GM21423 (cell line): ENCODE measurements at regions not wholly inside any gene's neighbourhood (a gene's known extent, or its start where the extent isn't known, plus 50 kb on each side); places are given as distances from the start of the nearest gene placed in this dataset.

Experiments used
- ATAC-seq: cut with Tn5 transposase; IDR thresholded peaks from one replicate; pipeline ENCODE4 v1.9.1; 2021; ENCODE audit warnings: mild to moderate bottlenecking, moderate library complexity; ENCODE audit not compliant: unreplicated experiment

DNA sequence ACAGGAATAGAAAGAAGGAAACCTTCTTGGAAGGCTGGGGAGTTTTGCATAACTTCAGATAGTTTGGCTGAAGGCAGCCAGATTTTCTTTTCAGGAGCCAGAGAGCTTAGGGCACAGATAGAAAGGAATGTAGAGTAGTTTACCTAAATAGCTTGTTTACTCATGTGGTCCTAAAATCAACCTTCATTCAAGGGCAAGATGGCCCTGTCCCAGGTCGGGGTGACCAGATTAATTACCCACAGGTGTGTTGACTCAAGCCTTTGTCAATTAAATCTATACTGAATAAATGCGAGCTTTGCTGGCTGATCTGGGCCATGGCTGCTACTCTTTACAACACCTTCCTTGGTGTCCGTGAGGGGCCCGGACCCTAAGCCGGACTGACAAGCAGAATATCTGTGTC, 792.0 kb upstream of the MAN1A1 start:
- ATAC-seq, result no peak

- no peak for ATAC-seq
These were observed 787.9 kb upstream of the MAN1A1 start for GRCh38 chr6:120137492-120137891.

- no peak for ATAC-seq
These were observed 779.7 kb upstream of the MAN1A1 start for GRCh38 chr6:120129228-120129627.

DNA sequence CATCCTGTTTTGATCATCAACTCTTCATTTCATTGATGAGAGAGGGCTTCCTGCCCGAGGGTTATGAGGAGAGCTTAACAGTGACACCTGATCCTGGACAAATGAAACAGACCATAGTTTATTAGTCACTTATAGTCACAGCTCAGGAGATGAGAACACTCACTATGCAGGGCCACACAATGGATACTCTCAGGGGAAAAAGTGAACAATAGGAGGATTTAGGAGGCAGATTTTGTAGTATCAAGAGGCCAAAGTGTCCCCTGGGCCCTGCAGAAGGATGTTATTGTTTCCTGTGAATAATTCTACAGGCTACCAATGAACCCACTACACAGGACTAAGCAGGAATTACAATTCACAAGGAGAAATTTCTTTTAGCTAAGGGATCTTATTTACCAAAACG, 772.8 kb upstream of the MAN1A1 start:
- ATAC-seq, result no peak

DNA sequence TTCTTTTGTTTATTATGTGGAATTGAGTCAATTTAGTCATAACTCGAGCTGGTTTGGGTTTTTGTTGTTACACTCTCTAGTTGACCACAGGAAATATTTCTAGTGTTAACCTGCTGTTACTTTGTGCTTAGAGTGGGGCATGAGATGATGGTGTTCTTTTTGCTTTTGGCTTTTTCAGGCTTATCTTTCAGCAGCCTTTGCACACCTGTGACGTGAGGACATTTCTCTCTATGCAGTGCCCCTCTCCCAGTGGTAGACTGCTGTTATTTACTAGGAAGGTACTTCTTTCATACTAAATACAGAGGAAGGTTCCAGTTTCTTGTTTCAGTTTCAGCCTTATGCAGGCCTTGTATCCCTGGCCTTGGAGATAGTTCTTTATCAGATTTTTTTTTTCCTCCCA, 766.8 kb upstream of the MAN1A1 start:
- peak; percentile 45 for ATAC-seq

- ATAC-seq, result no peak
These were observed 763.4 kb upstream of the MAN1A1 start for GRCh38 chr6:120112980-120113379.

DNA sequence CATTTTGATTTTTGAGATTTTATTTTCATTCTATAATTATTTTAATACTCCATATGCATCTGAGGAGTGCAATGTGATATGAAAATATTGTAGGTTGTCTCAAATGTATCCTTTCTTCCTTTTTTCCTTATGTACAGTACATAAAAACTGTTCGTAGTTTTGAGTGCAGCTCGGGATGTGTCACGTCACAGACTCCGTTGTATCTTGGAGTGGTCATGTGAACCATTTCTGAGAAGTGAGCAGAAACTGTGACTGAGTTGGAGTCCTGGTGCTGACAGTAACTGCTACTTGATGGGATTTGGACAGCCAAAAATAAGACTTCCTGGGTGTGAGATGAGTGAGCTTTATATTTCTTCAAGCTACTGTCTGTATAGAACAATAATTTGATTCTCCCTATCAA, 761.4 kb upstream of the MAN1A1 start:
- no peak for ATAC-seq

- ATAC-seq, result no peak
These were observed 758.7 kb upstream of the MAN1A1 start for GRCh38 chr6:120108061-120108795.

GRCh38 chr6:120103618-120104017, 754.1 kb upstream of the MAN1A1 start:
- ATAC-seq, result no peak

DNA sequence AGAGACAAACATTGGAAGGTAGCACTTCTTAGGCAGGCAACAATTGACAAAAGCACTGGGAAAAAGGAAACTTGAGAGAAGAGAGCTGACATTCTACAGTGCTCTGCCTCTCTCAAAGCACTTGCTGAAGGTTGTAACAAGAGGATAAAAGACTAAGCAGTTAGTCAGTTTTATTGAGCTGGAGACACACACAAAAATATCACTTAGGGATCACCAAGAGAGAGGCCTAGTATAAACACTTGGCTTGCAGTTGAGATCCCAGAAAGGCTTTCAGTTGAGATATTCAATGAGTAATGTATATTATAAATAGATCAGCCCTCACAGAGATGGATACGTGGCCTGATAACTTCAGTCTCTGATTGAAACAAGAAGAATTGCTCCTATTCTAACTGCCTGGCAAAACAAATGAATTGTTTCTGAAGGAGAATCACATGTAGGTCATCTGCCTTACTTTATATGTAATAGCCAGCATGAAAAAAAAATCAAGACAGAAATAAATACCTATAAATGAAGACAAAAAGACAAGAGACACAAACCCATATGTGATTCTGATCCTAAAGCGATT, 747.2 kb upstream of the MAN1A1 start:
- no peak for ATAC-seq

DNA sequence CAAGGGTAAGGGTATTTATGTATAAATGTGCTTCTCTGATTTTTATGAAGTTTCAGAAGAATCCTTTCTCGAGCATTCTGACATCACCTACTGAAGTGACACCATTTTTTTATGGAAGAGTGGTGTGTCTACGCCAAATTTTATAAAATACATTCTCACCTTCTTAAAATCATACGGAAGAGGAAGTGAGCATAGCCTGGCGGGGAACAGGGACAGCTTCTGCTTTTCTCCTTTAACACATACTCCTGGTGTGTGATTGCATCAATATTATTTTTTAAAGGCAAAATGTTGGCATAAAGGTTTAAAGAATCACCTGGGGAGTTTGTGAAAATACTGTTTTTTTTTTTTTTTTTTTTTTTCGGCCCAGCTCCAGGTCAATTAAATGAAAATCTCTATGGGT, 733.6 kb upstream of the MAN1A1 start:
- ATAC-seq, result no peak

GRCh38 chr6:120077489-120077888, 727.9 kb upstream of the MAN1A1 start:
- ATAC-seq, result no peak

- no peak for ATAC-seq
These were observed 708.8 kb upstream of the MAN1A1 start for GRCh38 chr6:120058410-120058809.

- ATAC-seq, result peak; percentile 77
These were observed 706.5 kb upstream of the MAN1A1 start for GRCh38 chr6:120056085-120056484.

DNA sequence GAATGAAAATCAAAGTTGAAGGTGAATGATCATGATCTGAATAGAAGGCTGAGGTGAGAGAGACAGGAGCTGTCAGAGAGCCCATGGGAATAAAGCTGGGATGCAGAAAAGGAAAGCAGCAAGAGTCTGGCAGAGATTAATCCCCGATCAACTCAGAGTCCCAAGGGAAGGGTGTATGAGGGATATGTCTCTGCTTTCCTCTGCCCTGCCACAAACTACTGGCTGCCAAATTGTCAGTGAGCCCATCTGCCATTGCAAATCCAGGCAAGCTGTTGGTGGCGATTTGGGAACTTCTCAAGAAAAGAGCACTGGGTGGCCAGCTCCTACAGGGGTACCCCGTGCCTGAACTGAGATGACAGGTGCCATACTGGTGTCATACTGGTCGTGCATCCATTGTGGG, 705.5 kb upstream of the MAN1A1 start:
- no peak for ATAC-seq

GRCh38 chr6:120039664-120040063, 690.1 kb upstream of the MAN1A1 start:
- no peak for ATAC-seq

DNA sequence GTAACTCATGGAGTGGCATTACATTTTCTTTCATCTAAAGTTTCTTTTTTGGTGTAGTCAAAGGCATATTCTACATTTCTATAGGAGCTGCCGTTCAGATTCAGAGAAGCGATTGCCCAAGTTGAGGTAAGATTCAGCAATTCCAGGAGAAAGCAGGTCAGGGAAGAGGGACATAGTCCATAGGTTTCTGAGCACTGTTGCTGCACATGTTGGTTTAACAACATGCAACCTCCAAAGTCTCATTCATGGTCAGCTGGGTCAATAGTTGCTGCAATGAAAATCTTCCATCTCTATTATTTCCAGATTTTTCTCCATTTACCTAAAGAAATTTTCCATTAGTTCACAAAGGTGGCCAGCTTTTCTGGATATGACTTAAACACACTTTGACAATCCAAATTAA, 682.3 kb upstream of the MAN1A1 start:
- ATAC-seq, result no peak

- no peak for ATAC-seq
These were observed 677.2 kb upstream of the MAN1A1 start for GRCh38 chr6:120026791-120027190.

GRCh38 chr6:120010075-120010474, 660.5 kb upstream of the MAN1A1 start:
- no peak for ATAC-seq

DNA sequence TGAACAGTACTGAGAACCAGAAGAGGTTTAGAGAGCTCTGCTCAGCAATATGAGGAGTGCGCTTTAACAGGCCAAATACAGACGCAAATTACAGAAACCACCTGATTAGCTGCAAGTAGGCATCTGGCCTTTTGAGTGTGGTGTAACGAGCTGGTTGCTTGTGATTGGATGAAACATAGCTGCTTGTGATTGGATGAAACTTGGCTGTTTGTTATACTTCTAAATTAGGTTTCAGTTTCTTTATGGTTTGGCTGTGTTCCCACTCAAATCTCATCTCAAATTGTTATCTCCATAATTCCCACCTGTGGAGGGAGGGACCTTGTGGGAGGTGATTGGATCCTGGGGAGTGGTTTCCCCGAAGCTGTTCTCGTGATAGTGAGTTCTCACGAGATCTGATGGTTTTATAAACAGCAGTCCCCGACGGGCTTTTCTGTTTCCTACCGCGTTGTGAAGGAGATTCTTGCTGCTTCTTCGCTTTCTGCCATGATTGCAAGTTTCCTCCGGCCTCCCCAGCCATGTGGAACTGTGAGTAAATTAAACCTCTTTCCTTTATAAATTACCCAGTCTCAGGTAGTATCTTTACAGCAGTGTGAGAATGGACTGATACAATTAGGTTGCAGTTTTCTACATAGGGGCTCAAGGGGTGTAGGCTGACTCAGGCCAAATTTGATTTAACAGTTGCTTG, 655.9 kb upstream of the MAN1A1 start:
- ATAC-seq, result no peak

GRCh38 chr6:119986934-119987549, 637.5 kb upstream of the MAN1A1 start:
- ATAC-seq, result no peak
